ENCODE measurements at regions not wholly inside any gene's neighbourhood (a gene's known extent, or its start where the extent isn't known, plus 50 kb on each side); places are given as distances from the start of the nearest gene placed in this dataset.

- Mint-ChIP-seq H3K4me3 (ENCODE audit: unreplicated experiment) (no peak overlapping the region), H3K36me3 (ENCODE audit: low read depth, unreplicated experiment) (no peaks in the 10 kb centered on the region), H3K4me1 (ENCODE audit: unreplicated experiment) (peaks cover 12% of the 10 kb centered on the region), H3K9me3 (ENCODE audit: unreplicated experiment) (no peaks in the 10 kb centered on the region), H3K27me3 (ENCODE audit: unreplicated experiment) (peaks cover 2% of the 10 kb centered on the region), H3K27ac (ENCODE audit: unreplicated experiment) (no peak overlapping the region)
- no peak for TF ChIP-seq CTCF (IDR thresholded peaks at IDR 0.05; ENCODE audit: unreplicated experiment)
- DNase-seq (ENCODE audit: low spot score): no peak
These were observed 87.3 kb upstream of the RMDN2 start for GRCh38 chr2:37837628-37838328.

GRCh38 chr2:37838541-37839167 is 86.4 kb upstream of the RMDN2 start:
- Mint-ChIP-seq H3K27ac (ENCODE audit: unreplicated experiment) (no peak overlapping the region), H3K27me3 (ENCODE audit: unreplicated experiment) (peaks cover 3% of the 10 kb centered on the region), H3K4me3 (ENCODE audit: unreplicated experiment) (no peak overlapping the region), H3K9me3 (ENCODE audit: unreplicated experiment) (no peaks in the 10 kb centered on the region), H3K36me3 (ENCODE audit: low read depth, unreplicated experiment) (no peaks in the 10 kb centered on the region), H3K4me1 (ENCODE audit: unreplicated experiment) (peaks cover 12% of the 10 kb centered on the region)
- DNase-seq (ENCODE audit: low spot score): no peak
- TF ChIP-seq CTCF (IDR thresholded peaks at IDR 0.05; ENCODE audit: unreplicated experiment): no peak

GRCh38 chr2:37839991-37840390 is 85.1 kb upstream of the RMDN2 start:
- H3K4me1 Mint-ChIP-seq (ENCODE audit: unreplicated experiment): peaks cover 12% of the 10 kb centered on the region
- H3K27ac Mint-ChIP-seq (ENCODE audit: unreplicated experiment): no peak overlapping the region
- peaks cover 3% of the 10 kb centered on the region for H3K27me3 Mint-ChIP-seq (ENCODE audit: unreplicated experiment)
- DNase-seq (ENCODE audit: low spot score): no peak
- H3K4me3 Mint-ChIP-seq (ENCODE audit: unreplicated experiment): no peak overlapping the region
- H3K36me3 Mint-ChIP-seq (ENCODE audit: low read depth, unreplicated experiment): no peaks in the 10 kb centered on the region
- no peak for TF ChIP-seq CTCF (IDR thresholded peaks at IDR 0.05; ENCODE audit: unreplicated experiment)
- no peaks in the 10 kb centered on the region for H3K9me3 Mint-ChIP-seq (ENCODE audit: unreplicated experiment)

GRCh38 chr2:37842732-37843440 is 82.2 kb upstream of the RMDN2 start:
- Mint-ChIP-seq H3K27me3 (ENCODE audit: unreplicated experiment) (peaks cover 3% of the 10 kb centered on the region), H3K4me1 (ENCODE audit: unreplicated experiment) (peaks cover 2% of the 10 kb centered on the region), H3K27ac (ENCODE audit: unreplicated experiment) (no peak overlapping the region), H3K36me3 (ENCODE audit: low read depth, unreplicated experiment) (no peaks in the 10 kb centered on the region), H3K4me3 (ENCODE audit: unreplicated experiment) (no peak overlapping the region), H3K9me3 (ENCODE audit: unreplicated experiment) (no peaks in the 10 kb centered on the region)
- DNase-seq (ENCODE audit: low spot score): no peak
- no peak for TF ChIP-seq CTCF (IDR thresholded peaks at IDR 0.05; ENCODE audit: unreplicated experiment)

GRCh38 chr2:37843556-37843955 is 81.5 kb upstream of the RMDN2 start:
- Mint-ChIP-seq H3K27ac (ENCODE audit: unreplicated experiment) (no peak overlapping the region), H3K4me1 (ENCODE audit: unreplicated experiment) (no peaks in the 10 kb centered on the region), H3K9me3 (ENCODE audit: unreplicated experiment) (no peaks in the 10 kb centered on the region), H3K4me3 (ENCODE audit: unreplicated experiment) (no peak overlapping the region), H3K36me3 (ENCODE audit: low read depth, unreplicated experiment) (no peaks in the 10 kb centered on the region), H3K27me3 (ENCODE audit: unreplicated experiment) (peaks cover 3% of the 10 kb centered on the region)
- no peak for DNase-seq (ENCODE audit: low spot score)
- TF ChIP-seq CTCF (IDR thresholded peaks at IDR 0.05; ENCODE audit: unreplicated experiment): no peak
